ENCODE measurements at regions not wholly inside any gene's neighbourhood (a gene's known extent, or its start where the extent isn't known, plus 50 kb on each side); places are given as distances from the start of the nearest gene placed in this dataset.

GRCh38 chr20:7497985-7498384 lies 442.3 kb downstream of the HAO1 start:
- 0 out of 2 replicates have a peak overlapping the region, but pooled peaks have one; percentile 29 for H3K4me2 ChIP-seq
- no peaks in the 10 kb centered on the region for H4K20me1 ChIP-seq (ENCODE audit: insufficient read depth)
- H3K79me2 ChIP-seq (ENCODE audit: insufficient read depth), result no peaks in the 10 kb centered on the region
- H3K27me3 ChIP-seq (ENCODE audit: insufficient read depth), result no peaks in the 10 kb centered on the region
- peaks cover 4% of the 10 kb centered on the region for H3F3A ChIP-seq (replicated peaks; ENCODE audit: insufficient read depth)
- H3K27ac ChIP-seq (ENCODE audit: low read depth in 2 of 2, low read length in 1 of 2), result no peak overlapping the region
- CTCF ChIA-PET, result no interaction called here
- no peaks in the 10 kb centered on the region for H3K9me3 ChIP-seq
- H2AFZ ChIP-seq (ENCODE audit: low read depth), result peak overlapping the region; percentile 25; the same call in 1 of the 2 replicates
- H3K4me1 ChIP-seq (ENCODE audit: control insufficient read depth in 1 of 2, insufficient read depth in 2 of 2, low read depth in 1 of 2, low read length in 1 of 2), result no peaks in the 10 kb centered on the region
- no peak overlapping the region for H3K9ac ChIP-seq
- POLR2A ChIA-PET, result no interaction called here
- no peak overlapping the region for H3K4me3 ChIP-seq (ENCODE audit: low read depth in 2 of 2, low read length in 1 of 2)
- no peaks in the 10 kb centered on the region for H3K9me2 ChIP-seq
- peaks cover 0 to 3% of the 10 kb centered on the region in 2 experiments for H3K36me3 ChIP-seq (replicated peaks in 1 of 2; ENCODE audit: control insufficient read depth in 1 of 2, insufficient read depth in 2 of 2, low read length in 1 of 2)
- 45% methylated on average over 1 of the region's 1 CpG for WGBS (ENCODE audit: low lambda C conversion rate)
- DNase-seq, result no peak
- no peak for TF ChIP-seq SMC3 (IDR thresholded peaks at IDR 0.05; ENCODE audit: low read depth, low read length)
- TF ChIP-seq RCOR1 (IDR thresholded peaks at IDR 0.05; ENCODE audit: low read length), result no peak
- TF ChIP-seq MEF2A (IDR thresholded peaks at IDR 0.05; ENCODE audit: borderline replicate concordance, low read depth), result no peak
- TF ChIP-seq FOSL2 (IDR thresholded peaks at IDR 0.05; ENCODE audit: borderline replicate concordance, low read depth), result peak; percentile 11; the same call in 1 of the 2 replicates
- TF ChIP-seq NFIC (IDR thresholded peaks at IDR 0.05; ENCODE audit: borderline replicate concordance), result no peak
- no peak for TF ChIP-seq POLR2AphosphoS5 (IDR thresholded peaks at IDR 0.05; ENCODE audit: low read depth, low read length)
- TF ChIP-seq ZBTB33 (IDR thresholded peaks at IDR 0.05; ENCODE audit: borderline replicate concordance, low read depth), result no peak
- TF ChIP-seq, protein P1, sequence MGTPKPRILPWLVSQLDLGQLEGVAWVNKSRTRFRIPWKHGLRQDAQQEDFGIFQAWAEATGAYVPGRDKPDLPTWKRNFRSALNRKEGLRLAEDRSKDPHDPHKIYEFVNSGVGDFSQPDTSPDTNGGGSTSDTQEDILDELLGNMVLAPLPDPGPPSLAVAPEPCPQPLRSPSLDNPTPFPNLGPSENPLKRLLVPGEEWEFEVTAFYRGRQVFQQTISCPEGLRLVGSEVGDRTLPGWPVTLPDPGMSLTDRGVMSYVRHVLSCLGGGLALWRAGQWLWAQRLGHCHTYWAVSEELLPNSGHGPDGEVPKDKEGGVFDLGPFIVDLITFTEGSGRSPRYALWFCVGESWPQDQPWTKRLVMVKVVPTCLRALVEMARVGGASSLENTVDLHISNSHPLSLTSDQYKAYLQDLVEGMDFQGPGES (IDR thresholded peaks at IDR 0.05; ENCODE audit: low read depth, low read length), result no peak

DNA sequence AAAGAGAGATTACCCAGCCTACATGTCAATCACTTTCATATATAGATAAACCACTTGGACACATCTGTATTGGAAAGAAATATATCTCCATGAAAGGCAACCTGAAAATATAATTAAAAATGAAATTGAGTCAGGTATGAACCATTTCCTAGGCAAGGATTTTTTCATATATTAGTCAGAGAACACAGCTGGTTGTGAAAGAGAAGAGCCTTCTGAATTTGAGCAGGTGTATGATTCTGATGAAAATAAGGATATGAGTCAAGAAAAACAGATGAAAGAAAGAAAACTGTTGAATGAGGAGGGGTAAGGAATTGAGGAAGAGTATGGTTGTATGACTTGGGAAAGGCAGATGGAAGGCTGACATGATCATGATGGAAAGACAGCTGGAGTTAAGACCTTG lies 441.1 kb downstream of the HAO1 start:
- ChIA-PET POLR2A (no interaction called here), CTCF (interaction anchor here (1.5 kb wide), 1 partner anchor 18 kb away, joined by 3 read pairs; no protein-coding TSS in a partner anchor)
- Histone ChIP-seq H3K9ac (no peak overlapping the region), H2AFZ (ENCODE audit: low read depth) (no peak overlapping the region), H3F3A (replicated peaks; ENCODE audit: insufficient read depth) (peaks cover 4% of the 10 kb centered on the region), H3K4me2 (no peak overlapping the region), H3K27ac (ENCODE audit: low read depth in 2 of 2, low read length in 1 of 2) (no peak overlapping the region), H4K20me1 (ENCODE audit: insufficient read depth) (no peaks in the 10 kb centered on the region), H3K9me3 (no peaks in the 10 kb centered on the region), H3K79me2 (ENCODE audit: insufficient read depth) (no peaks in the 10 kb centered on the region), H3K9me2 (no peaks in the 10 kb centered on the region), H3K4me3 (ENCODE audit: low read depth in 2 of 2, low read length in 1 of 2) (no peak overlapping the region), H3K36me3 (replicated peaks in 1 of 2; ENCODE audit: control insufficient read depth in 1 of 2, insufficient read depth in 2 of 2, low read length in 1 of 2) (peaks cover 0 to 3% of the 10 kb centered on the region in 2 experiments), H3K27me3 (ENCODE audit: insufficient read depth) (no peaks in the 10 kb centered on the region), H3K4me1 (ENCODE audit: control insufficient read depth in 1 of 2, insufficient read depth in 2 of 2, low read depth in 1 of 2, low read length in 1 of 2) (no peaks in the 10 kb centered on the region)
- DNase-seq, result no peak
- TF ChIP-seq MXI1 (IDR thresholded peaks at IDR 0.05; ENCODE audit: low read depth, low read length) (no peak), FOSL2 (IDR thresholded peaks at IDR 0.05; ENCODE audit: borderline replicate concordance, low read depth) (no peak), JUND (IDR thresholded peaks at IDR 0.05) (no peak), RCOR1 (IDR thresholded peaks at IDR 0.05; ENCODE audit: low read length) (no peak), EZH2phosphoT487 (IDR thresholded peaks at IDR 0.05; ENCODE audit: borderline replicate concordance, low read depth) (no peak), TCF12 (IDR thresholded peaks at IDR 0.05) (no peak), RAD21 (IDR thresholded peaks at IDR 0.05; ENCODE audit: low read length) (no peak), NRF1 (IDR thresholded peaks at IDR 0.05; ENCODE audit: low read depth, low read length) (no peak), FOXJ3 (CRISPR knock-in tag; IDR thresholded peaks at IDR 0.05) (no peak)
- TF ChIP-seq, protein P2, sequence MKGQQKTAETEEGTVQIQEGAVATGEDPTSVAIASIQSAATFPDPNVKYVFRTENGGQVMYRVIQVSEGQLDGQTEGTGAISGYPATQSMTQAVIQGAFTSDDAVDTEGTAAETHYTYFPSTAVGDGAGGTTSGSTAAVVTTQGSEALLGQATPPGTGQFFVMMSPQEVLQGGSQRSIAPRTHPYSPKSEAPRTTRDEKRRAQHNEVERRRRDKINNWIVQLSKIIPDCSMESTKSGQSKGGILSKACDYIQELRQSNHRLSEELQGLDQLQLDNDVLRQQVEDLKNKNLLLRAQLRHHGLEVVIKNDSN (IDR thresholded peaks at IDR 0.05; ENCODE audit: borderline replicate concordance, low read depth), result no peak
- TF ChIP-seq, protein P3, sequence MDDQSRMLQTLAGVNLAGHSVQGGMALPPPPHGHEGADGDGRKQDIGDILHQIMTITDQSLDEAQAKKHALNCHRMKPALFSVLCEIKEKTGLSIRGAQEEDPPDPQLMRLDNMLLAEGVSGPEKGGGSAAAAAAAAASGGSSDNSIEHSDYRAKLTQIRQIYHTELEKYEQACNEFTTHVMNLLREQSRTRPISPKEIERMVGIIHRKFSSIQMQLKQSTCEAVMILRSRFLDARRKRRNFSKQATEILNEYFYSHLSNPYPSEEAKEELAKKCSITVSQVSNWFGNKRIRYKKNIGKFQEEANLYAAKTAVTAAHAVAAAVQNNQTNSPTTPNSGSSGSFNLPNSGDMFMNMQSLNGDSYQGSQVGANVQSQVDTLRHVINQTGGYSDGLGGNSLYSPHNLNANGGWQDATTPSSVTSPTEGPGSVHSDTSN (IDR thresholded peaks at IDR 0.05), result no peak
